NCI-H2081 treated with DMSO at 0.1 percent for 48 hours (cell line): ENCODE measurements at regions not wholly inside any gene's neighbourhood (a gene's known extent, or its start where the extent isn't known, plus 50 kb on each side); places are given as distances from the start of the nearest gene placed in this dataset.

ENCODE experiments used
- DNase-seq: peaks from one replicate; lab custom pipeline; 2025; lab: John Stamatoyannopoulos, UW

DNA sequence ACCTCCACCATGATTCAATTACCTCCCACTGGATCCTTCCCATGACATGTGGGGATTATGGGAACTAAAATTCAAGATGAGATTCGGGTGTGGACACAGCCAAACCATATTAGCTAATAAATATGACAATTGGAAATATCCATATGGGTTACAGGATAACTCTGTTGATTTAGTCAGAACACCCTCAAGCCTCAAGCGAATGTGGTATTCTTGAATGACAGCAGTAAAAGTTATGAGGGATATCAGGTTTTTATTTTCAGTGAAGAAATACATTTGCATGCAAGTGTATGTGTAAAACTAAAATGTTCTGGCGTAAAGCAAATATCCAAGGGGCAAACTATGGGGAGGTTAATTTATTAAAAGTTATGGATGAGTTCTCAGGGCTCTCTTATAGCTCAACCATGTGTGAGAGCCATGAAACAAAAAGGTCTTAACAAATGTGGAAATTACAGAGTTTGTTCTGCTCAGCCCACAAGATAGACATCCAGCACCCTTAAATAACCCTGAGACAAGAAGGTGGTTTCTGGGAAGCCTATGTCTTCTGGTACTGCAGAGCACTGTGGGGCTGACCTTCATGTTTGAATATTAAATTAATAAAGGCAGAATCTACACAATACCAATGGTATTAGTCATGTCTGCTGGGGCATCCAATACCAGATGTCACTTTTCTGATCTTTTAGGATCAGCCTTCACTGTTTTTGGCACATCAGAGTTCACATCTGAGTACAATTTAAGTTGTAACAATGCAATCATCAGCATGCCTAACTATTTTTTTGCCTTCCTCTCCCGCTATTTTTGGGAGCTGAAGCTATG, 370.5 kb upstream of the RSPO3 start:
- no peak for DNase-seq

DNA sequence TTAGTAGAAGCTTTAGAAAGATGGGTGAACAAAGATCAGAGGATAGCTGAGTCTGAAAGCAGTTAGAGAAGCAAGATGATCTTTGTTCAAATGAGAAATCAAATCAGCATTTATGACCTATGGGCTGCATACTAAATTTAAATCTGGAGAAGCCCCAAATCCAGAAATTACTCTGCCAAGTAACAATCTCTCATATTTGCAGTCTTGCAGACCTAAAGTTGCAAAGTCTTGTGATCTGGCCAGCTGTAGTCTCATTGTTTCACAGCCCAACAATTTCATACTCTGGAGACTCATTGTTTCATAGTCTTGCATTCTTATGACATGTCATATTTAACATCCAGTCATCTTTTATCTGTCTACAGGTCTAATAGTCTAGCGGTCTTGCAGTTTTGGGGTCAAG, 364.9 kb upstream of the RSPO3 start:
- DNase-seq = no peak

DNA sequence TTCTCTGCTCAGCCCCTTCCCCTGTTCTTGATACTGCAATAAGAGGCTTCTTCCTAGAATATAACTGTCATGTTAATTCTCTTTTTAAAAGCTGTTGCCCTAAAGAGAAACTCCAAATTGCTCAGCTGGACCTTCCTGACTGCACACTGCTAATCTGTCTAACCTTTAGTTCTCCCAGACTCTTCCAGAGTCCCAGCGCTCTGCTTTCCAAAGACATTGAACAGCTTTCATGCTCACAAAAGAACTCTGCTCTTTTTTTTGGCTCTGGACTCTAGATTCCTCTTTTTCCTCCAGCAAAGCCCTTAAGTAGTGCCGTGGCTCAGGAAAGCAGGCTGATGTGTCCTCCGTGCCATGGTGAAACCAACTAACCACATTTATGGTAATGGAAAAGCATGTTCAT, 356.6 kb upstream of the RSPO3 start:
- no peak for DNase-seq

DNA sequence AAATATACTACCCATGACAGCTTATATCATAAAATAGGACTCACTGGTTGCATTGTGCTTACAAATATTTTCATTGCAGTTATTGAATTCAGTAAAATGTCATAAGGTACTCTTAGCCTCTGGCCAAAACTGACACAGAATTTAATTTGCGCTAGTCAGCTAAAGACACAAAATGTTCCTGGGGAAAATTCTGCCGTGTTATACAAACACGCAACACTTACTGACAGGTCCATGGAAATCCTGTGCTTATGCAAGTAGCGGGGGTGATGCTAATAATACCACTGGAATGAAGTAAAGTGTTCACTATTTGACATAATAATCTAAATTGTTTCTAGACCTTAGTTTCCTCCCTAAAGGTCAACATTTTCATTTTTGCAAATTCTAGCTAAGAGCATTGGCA, 354.4 kb upstream of the RSPO3 start:
- DNase-seq = no peak

DNA sequence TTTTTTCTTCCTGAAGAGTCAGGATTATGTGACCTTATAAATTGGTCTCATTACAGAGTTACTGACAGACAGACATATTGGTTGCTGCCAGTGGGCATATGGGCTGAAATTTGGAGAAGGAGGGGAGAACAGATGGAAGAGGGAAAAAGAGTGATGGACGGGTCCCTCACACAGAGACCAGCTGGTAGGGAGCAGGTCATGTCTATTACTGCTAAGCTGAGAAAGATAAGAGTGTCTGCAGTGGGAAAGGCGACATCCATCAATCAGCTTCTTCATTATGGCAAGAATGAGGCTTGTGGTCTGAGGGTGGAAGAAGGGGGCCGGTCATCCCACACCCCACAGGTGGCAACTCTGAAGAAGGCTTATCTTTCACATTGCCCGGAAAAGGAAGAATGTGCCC, 353.8 kb upstream of the RSPO3 start:
- no peak for DNase-seq

DNA sequence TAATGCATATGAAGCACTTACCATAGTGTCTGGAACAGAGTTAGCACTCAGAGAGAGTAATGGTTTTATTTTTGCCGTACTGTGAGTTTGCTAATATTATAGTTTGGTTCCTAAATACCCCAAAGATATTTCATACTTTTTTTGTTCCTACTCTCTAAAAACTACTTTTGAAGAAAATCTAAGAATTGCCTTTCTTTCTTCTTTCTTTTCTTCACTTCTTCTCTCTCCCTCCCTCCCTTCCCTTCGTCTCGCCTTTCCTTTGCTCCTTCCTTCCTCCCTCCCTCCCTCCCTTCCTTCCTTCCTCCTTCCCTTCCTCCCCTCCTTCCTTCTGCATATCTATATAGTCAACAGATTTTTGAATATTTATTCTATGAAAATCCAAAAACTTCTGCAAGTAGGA, 351.7 kb upstream of the RSPO3 start:
- DNase-seq = no peak

DNA sequence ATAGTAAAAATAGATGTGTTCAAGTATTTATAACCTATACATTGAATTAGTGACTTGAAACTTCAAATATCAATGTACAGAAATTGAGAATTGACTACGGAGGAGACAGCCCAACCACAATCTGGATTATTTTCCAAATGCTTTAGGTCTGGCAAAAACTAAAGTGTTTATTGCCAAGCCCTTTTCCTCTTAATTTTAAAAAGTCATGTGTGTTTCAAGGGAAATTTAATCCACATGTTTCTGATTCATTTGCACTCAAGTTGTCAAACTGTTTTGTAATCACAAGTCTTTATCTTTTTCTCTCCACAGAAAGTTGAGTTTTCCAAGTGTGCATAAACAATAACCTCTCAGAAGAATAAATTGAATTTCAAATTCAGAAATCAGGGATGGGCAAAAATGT, 350.8 kb upstream of the RSPO3 start:
- DNase-seq = no peak

DNA sequence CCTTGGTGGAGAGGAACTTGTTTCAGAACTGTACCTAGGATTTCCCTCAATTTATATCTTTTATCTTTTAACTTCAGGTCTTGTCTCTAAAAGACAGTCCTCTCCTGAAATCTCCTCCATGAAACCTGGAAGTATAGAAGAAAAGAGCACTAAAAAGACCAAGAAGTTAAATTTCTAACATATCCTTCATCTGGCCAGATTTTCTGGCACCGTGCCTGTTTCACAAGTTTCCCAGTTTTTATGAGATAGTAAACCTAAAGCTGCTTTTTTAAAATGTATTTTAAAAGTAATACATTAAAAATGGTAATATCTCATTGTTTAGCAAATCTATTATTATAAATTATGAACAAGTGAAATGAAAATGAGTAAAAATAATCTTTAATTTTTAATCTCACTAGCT, 348.3 kb upstream of the RSPO3 start:
- DNase-seq = no peak

DNA sequence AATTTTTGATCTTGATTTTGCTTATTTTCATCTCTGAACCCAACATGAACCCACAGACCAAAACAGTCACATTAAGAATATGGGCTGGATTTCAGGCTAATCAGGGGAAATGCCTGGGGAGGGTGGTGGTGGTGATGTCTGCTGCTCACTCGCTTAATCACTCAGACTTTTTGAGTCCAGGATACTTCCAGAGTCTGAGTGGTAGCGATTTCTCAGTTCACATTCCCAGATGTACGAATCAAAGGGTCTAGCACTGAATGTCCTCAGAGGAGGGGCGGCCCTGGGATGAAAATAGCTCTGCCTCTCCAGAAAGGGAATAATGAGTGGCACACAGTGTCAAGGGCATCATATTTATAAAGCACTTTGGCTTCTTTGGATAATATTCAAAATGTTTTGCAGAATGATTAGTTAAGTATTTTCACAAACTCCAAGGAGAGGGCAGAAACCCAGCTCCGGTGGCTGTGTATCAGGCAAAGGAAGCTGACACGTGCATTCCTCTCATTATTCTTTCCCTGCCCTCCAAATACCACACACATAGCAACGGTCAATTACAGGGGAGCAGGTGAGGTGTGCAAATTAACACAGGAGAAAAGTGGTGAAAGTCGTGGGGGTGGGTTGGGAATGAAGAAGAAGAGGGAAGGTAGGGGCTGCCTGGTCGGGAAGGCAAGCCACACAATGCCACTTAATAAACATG, 345.2 kb upstream of the RSPO3 start:
- no peak for DNase-seq

DNA sequence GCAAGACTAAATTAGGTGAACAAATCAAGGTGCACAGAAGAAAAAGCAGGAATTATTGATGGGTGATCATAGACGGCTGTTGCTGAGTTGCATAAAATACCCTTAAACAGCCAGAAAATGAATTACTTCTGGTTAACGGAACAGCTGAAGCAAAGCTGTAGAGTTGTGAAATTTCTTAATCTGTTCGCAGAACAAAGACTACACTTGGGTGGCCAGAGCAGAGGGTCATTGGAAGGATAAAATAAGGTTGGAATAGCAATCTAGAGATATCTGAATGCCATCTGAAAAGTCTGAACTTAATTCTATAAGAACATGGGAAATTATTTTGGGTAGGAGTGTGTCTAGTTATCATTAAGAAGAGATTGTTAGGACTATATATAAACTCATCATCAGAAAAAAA, 339.1 kb upstream of the RSPO3 start:
- DNase-seq = no peak

DNA sequence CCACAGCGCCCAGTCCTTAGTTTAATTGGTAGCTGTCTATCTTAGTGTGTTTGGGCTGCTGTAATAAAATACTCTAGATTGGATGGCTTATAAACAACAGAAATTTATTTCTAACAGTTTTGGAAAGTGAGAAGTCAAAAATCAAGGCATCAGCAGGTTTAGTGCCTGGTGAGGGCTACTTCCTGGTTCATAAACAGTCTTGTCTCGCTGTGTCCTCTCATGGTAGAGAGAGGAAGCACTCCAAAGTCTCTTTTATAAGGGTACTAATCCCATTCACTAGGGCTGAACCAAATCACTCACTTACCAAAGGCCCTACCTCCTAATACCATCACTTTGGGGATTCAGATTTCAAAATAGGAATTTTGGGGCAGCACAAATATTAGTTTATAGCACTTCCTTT, 336.9 kb upstream of the RSPO3 start:
- no peak for DNase-seq

DNA sequence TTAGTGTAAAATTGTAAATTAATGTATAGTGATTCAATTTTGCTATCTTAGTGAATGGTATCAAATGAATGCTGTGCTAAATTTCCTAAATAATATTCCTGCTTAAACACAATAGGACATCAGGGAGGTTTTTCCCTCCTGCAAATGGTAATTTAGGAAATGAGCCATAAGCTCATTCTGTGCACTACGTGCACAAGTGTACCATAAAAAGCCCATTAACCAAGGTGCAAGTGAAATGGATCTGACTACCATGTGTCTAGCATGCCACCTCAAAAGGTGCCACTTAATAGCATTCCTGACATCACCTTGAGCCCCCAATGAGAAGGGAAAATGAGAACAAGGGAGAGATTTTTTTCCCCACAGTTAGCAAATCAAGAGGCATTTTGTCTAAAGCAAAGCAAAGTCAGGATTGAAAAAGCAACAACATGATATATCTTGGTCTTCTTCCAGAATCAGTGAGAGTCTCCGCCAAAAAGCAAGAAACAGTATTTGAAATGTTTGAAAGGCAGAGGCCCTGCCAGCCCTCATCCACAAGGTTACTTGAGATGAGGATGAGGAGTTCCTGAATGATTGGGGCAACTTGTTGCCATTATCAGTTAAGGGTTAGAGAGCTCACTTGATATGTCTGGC, 334.2 kb upstream of the RSPO3 start:
- DNase-seq = no peak

DNA sequence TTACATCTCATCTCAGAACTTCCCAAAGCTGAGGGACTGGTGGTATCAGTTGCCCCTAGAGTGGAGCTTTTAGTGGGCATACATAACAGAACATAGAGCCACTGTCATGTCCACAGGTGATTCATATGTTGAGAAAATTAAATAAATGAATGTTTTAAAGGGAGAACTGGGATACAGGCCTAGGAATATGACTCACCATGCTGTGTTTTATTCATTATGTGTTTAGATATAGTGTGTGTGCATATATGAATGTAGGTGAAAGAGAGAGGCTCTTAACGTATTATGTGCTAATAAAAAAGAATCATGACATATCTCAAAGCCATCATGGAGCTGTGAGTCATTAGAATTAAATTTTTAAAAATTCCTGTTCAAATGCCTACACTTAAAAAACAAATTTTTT, 332.2 kb upstream of the RSPO3 start:
- no peak for DNase-seq

DNA sequence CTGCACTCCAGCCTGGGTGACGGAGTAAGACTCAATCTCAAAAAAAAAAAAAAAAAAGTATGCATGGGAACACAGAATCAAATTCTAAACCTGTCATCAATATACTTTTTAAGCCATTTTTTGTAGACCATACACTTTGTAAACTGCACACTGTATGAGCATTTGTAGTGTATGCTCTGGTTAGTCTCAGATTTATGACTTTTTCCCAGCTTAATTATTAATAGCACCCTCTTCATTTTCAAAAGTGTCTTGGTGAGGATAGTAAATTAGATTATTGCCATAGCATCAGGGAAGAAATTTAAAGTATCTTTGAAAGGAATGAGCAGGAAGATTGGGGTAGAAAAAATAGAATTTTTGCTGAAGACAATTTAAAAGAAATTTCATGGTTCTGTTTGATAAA, 330.8 kb upstream of the RSPO3 start:
- no peak for DNase-seq

DNA sequence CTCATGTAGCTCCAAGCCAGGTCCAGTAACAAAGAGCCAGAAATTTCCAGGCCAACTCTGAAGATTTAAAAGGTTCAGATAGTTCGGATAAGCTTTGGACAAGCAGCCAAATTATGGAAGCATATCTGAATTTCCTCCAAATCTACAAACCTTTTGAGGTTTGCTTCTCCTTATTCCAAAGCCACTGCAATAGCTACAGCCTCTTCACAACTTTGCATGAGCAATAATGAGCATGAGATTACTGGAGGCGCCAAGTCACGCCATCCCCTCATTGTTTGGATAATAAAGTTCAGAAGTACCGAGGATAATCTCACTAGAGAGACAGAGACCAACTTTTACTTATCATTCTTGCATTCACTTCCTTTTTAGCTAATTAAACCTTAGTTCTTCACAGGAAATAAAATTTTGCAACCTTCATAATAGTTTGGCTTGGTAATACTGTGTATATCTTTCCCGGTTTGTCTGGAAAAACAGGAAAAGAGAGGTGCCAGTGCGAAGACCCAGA, 329.6 kb upstream of the RSPO3 start:
- DNase-seq = no peak

DNA sequence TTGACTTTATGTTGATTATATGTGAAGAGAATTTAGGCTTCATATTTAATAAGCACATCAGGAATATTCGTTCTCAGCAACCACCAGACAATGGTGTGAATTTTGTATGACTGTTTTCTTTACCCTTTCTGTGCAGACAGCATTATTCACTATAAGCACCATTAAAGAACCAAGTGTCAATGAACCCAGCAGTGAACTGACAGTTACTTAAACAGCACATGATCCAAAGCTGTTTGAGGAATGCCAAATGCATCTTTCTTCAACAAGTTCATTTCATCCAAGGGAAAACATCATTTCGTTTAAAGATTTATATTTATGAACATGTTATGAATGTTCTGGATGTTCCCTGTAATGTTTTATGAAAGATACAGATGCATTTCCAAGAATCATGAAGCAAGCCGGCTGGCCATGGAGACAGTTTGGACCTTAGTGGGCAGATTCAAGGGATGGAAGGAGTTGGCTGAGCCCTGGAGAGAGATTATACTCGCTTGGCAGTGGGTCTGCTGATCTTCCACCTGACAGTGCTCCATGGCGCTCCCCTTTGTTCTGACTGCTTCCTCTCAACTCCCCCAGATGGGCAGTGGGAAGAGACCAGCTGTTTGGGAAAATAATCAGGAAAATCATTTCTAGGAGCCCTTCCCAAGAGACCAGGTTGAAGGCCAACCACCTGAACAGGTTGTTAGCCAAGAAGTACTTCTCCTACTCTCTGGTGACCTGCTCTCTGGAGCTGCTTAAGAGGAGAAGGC, 326.0 kb upstream of the RSPO3 start:
- no peak for DNase-seq

DNA sequence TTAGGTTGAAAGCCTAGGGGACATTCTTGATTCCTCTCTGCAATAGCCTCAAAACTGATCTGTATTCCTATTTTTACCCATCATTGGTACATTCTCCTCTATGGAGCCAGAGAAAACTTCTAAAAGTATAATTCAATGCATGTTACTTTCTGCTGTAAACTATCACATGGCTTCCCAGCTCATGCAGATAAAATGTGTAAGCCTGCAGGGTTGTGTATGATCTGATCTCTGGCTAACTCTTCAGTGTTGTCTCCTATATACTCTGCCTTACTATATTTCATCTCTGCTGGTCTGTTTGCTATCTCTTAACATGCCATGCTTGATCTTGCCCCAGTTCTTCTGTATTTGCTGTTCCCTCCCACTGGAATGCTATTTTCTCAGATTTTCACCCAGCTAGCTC, 323.3 kb upstream of the RSPO3 start:
- DNase-seq = no peak

DNA sequence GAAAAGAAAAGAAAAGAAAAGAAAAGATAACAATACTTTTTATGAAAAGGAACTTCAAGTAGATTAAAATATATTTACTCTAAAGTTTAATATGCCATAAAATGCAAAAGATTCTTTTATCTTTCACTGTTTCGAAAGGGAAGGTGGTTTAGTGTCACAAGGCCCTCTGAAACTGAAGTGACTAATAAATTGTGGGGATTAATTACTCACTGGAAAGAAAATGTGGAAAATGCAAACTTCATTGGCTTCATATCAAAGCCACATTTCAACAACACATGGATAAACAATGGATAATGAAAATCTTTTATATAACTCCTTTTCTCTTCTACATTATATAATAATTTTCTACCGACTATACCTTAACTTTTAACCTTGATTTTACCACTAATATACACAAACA, 320.5 kb upstream of the RSPO3 start:
- no peak for DNase-seq

DNA sequence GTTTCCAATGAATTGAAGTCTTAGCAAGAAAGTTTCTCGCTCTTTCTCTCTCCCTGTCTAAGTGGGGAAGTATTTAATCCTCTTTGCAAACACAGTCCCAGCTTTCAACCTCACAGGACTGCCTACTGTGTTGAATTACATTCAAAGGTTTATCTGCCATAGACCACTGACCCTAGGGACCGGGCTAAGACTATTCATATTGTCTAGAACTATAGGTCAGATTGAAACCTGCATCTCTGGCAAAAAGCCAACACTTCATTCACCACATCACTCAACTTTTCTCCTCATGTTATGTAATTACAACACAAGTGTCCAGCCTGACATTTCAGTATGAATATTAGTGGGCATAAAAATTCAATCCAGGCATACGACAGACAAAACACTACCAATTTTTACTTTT, 314.7 kb upstream of the RSPO3 start:
- no peak for DNase-seq

DNA sequence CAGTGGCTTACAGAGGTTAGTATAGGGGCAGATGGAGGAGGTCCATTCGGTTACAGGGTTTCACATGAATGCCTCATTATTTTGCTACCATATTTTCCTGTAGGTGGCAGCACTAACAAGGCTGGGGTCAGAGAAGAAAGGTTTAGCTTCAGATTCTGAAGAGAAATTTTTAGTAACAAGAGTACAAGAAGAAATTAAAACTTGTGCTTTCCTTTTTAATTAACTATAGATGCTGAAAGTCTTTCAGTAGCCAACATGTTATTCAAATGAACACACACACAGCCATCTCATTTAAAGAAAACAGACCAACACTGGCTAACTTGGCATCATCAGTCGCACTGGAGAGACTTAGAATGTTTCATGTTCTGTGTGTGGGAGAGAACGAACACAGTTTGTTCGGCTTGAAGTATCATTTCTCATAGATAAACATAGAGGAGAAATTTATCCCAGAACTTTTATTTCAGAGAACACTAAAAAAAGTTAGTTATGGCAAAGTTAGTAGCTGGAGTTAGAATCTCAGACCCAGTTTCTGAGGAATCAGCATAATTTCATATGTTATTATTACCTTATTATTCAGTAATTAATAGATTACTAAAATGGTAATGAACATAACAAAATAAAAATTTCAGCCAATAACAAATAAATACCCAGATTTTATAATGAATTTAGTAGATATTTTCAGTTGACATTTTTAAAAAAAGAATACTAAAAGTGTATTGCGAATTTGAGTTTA, 314.0 kb upstream of the RSPO3 start:
- no peak for DNase-seq

DNA sequence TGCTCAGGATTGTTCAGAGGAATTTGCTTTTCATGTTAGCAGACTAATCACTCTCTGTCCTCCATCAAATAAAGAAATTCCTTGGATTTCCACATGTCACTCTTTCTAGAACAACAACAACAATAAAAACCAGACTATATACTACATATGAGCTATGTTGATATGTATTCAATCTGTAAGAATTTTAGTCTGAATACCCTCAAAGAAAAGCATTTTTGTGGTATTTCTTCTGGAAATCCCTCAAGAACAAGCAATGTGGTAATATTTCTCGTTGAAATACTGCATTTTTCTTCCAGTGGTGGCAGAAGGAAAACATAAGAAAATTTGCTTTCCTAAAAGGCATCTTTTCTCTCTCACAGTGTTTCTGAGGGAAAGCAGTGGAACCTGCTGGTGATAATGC, 312.6 kb upstream of the RSPO3 start:
- DNase-seq = no peak

DNA sequence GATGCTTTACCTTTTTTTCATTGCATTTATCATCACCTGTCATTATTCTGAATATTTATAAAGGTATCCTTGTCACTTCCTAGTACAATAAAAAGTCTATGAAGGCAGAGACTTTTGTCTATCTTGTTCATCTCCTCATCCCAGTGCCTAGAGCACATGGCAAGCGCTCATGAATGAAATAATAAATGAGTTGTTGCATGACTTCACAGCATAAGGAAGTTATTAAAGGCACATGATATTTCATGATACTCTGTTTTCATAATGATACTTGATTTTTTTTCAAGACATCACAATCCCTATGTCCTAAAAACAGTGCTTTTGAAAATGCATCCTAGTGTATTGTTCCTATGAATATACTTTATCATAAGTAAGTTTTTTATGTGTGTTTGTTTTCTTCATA, 310.6 kb upstream of the RSPO3 start:
- no peak for DNase-seq
